ENCODE measurements at regions not wholly inside any gene's neighbourhood (a gene's known extent, or its start where the extent isn't known, plus 50 kb on each side); places are given as distances from the start of the nearest gene placed in this dataset.
A peak's percentile ranks its signal among the peaks of the same experiment; 100 is the strongest.

GRCh38 chr6:138580040-138580439, 80.7 kb upstream of the NHSL1 start:
- DNase-seq = no peak

- DNase-seq = no peak
These were observed 81.5 kb upstream of the NHSL1 start for GRCh38 chr6:138580801-138581200.

GRCh38 chr6:138582573-138582972, 83.3 kb upstream of the NHSL1 start:
- no peak for DNase-seq

GRCh38 chr6:138586638-138587037, 87.3 kb upstream of the NHSL1 start:
- no peak for DNase-seq

GRCh38 chr6:138588805-138589434, 89.6 kb upstream of the NHSL1 start:
- peak; percentile 46 for DNase-seq

- DNase-seq = no peak
These were observed 91.8 kb upstream of the NHSL1 start for GRCh38 chr6:138590796-138591709.

- DNase-seq = no peak
These were observed 93.4 kb upstream of the NHSL1 start for GRCh38 chr6:138592749-138593123.

GRCh38 chr6:138593124-138593877, 94.0 kb upstream of the NHSL1 start:
- no peak for DNase-seq

GRCh38 chr6:138593909-138594757, 94.8 kb upstream of the NHSL1 start:
- no peak for DNase-seq

- DNase-seq = no peak
These were observed 95.5 kb upstream of the NHSL1 start for GRCh38 chr6:138594758-138595140.

- DNase-seq = no peak
These were observed 96.8 kb upstream of the NHSL1 start for GRCh38 chr6:138596126-138596525.

- DNase-seq = no peak
These were observed 97.3 kb upstream of the NHSL1 start for GRCh38 chr6:138596591-138596990.

- DNase-seq = no peak
These were observed 98.0 kb upstream of the NHSL1 start for GRCh38 chr6:138597336-138597735.

- no peak for DNase-seq
These were observed 99.4 kb upstream of the NHSL1 start for GRCh38 chr6:138598562-138599173.

GRCh38 chr6:138600261-138600660, 101.0 kb upstream of the NHSL1 start:
- DNase-seq = no peak

- DNase-seq = no peak
These were observed 101.4 kb upstream of the NHSL1 start for GRCh38 chr6:138600726-138601125.

GRCh38 chr6:138601128-138601527, 101.8 kb upstream of the NHSL1 start:
- DNase-seq = no peak

- no peak for DNase-seq
These were observed 106.7 kb upstream of the NHSL1 start for GRCh38 chr6:138605958-138606357.

GRCh38 chr6:138607478-138608433, 108.5 kb upstream of the NHSL1 start:
- no peak for DNase-seq

- DNase-seq = no peak
These were observed 109.6 kb upstream of the NHSL1 start for GRCh38 chr6:138608896-138609295.

- DNase-seq = no peak
These were observed 110.6 kb upstream of the NHSL1 start for GRCh38 chr6:138609801-138610430.

Data from activated CD8-positive, alpha-beta memory T cell treated with anti-CD3 and anti-CD28 coated beads, Interleukin-2, amount 50 U/mL, for 4 hours (primary cell).